Lung (tissue), 11 donors: ENCODE measurements at regions not wholly inside any gene's neighbourhood (a gene's known extent, or its start where the extent isn't known, plus 50 kb on each side); places are given as distances from the start of the nearest gene placed in this dataset.

Experiments
- ATAC-seq: fragments of 200-7000 bp; cut with Tn5 transposase; one replicate; pipeline ENCODE4 v1.9.1; 2020; ENCODE audit warnings: moderate number of reproducible peaks; ENCODE audit not compliant: insufficient read depth, low FRiP score
- DNase-seq, 3 donors: peaks; one replicate each; pipeline ENCODE4 v3.0.0-alpha.2; 2013 to 2017
- H3K27ac ChIP-seq, 2 donors: one replicate each; pipeline ENCODE4 v1.5.1; 2013; ENCODE audit warnings: mild to moderate bottlenecking in 2 of 2, moderate library complexity in 2 of 2, control low read depth in 1 of 2, inconsistent platforms in 1 of 2, low read depth in 1 of 2, low read length in 1 of 2
- H3K27me3 ChIP-seq, 3 donors: one replicate each; pipeline ENCODE4 v1.5.1; 2013; ENCODE audit warnings: low read length in 2 of 3; ENCODE audit not compliant: control insufficient read depth in 3 of 3, insufficient read depth in 3 of 3
- H3K36me3 ChIP-seq, 4 donors: one replicate each; pipeline ENCODE4 v1.5.1; 2013; ENCODE audit warnings: low read length in 4 of 4, mild to moderate bottlenecking in 1 of 4, moderate library complexity in 1 of 4; ENCODE audit not compliant: control insufficient read depth in 4 of 4, insufficient read depth in 4 of 4
- H3K4me1 ChIP-seq, 5 donors: one replicate each; pipeline ENCODE4 v1.5.1; 2013; ENCODE audit warnings: low read length in 5 of 5, mild to moderate bottlenecking in 2 of 5, moderate library complexity in 1 of 5; ENCODE audit not compliant: control insufficient read depth in 5 of 5, insufficient read depth in 5 of 5
- H3K4me3 ChIP-seq: one replicate; pipeline ENCODE4 v1.5.1; 2013; ENCODE audit warnings: mild to moderate bottlenecking, control low read depth, moderate library complexity
- H3K9ac ChIP-seq, 2 donors: one replicate each; pipeline ENCODE4 v1.5.1; 2013; ENCODE audit warnings: low read length in 2 of 2, control low read depth in 1 of 2; ENCODE audit not compliant: insufficient read depth in 1 of 2
- H3K9me3 ChIP-seq, 4 donors: one replicate each; pipeline ENCODE4 v1.5.1; 2013; ENCODE audit warnings: low read length in 3 of 4, mild to moderate bottlenecking in 1 of 4, moderate library complexity in 1 of 4; ENCODE audit not compliant: control insufficient read depth in 4 of 4, insufficient read depth in 3 of 4
- CTCF ChIP-seq: IDR thresholded peaks from 2 replicates; pipeline ENCODE4 v1.5.1; 2012; ENCODE audit warnings: mild to moderate bottlenecking; ENCODE audit errors: control extremely low read depth, extremely low read depth
- WGBS, 2 donors: extraction: QIAGEN DNeasy Blood & Tissue Kit; methylation state at CpG; one replicate each; pipeline ENCODE4 v1.1.7; 2013; 5-methylcytosine and 5-hydroxymethylcytosine counted together
- donor health status: control.
- donor health status: control.
- donor health status: Bipolar disorder and iron deficiency.
- donor health status: healthy.
- donor health status: DM: yes; HTN: yes; CAD: no.

DNA sequence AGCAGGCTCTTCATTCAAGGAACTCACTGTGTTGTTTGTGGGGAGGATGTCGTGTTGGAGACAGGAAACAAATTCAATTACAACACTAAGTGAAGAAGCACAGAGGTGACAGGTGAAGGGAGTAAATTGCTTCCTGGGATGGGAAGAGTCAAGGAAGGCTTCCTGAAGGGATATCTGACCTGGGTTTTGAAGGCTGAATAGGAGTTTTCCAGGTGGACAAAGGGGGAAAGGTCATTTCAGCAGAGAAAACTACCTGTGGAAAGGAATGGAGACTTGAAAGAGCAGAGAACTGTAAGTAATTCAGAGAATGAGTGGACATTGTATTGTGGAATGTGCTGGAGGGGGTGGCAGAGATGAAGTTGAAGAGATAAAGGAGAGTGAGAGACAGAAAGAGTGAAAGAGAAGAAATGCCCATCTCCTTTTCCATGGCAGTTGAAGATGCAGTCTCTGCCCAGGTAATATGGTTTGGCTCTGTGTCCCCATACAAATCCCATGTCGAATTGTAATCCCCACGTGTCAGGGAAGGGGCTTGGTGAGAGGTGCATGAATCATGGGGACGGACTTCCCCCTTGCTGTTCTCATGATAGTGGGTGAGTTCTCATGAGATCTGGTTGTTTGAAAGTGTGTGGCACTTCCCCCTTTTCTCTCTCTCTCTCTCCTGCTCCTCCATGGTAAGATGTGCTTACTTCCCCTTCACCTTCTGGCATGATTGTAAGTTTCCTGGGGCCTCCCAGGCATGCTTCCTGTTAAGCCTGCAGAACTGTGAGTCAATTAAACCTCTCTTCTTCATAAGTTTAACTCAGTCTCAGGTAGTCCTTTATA, 205.7 kb upstream of the BCOR start:
- DNase-seq (no peak), ATAC-seq (no peak)
- WGBS, 2 donors: 26 to 52% methylated on average over 4 of the region's 4 CpGs
- peaks cover 0 to 4% (median 0%) of the 10 kb centered on the region in 5 donors for H3K4me1 ChIP-seq
- H3K27me3 ChIP-seq: peaks cover 3 to 7% (median 6%) of the 10 kb centered on the region in 3 donors
- H3K4me3 ChIP-seq: no peak overlapping the region
- peaks cover 0 to 11% (median 0%) of the 10 kb centered on the region in 4 donors for H3K9me3 ChIP-seq
- no peak overlapping the region for H3K9ac ChIP-seq
- no peak for TF ChIP-seq CTCF
- no peak overlapping the region for H3K27ac ChIP-seq
- no peaks in the 10 kb centered on the region for H3K36me3 ChIP-seq

GRCh38 chrX:40300286-40300890, 202.6 kb upstream of the BCOR start:
- no peaks in the 10 kb centered on the region for H3K36me3 ChIP-seq
- H3K4me1 ChIP-seq: peaks cover 0 to 9% (median 0%) of the 10 kb centered on the region in 5 donors
- no peak for ATAC-seq
- H3K9ac ChIP-seq: no peak overlapping the region
- peaks cover 0 to 1% (median 0%) of the 10 kb centered on the region in 4 donors for H3K9me3 ChIP-seq
- no peak for TF ChIP-seq CTCF
- no peak overlapping the region for H3K4me3 ChIP-seq
- no peak for DNase-seq
- no peak overlapping the region for H3K27ac ChIP-seq
- peaks cover 3 to 6% (median 5%) of the 10 kb centered on the region in 3 donors for H3K27me3 ChIP-seq
- 87 to 97% methylated on average over 15 of the region's 15 CpGs for WGBS, 2 donors

DNA sequence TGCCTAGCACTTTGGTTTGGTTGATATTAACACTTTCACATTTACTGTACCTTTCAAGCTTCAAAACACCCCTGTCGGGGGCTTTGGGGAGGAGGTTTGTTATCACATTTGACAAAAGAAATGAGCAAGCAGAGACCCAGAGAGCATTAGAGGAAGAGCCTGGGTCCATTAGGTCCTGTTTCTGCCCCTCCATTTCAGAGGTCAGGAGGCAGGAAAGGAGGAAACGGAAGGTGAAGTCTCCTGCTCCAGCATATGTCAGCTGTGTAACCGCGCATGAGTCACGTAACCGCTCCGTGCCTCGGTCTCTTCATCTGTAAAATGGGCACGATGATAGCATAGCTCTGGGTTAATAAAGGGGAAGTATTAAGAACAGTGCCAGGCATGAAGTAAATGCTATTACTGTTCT, 201.9 kb upstream of the BCOR start:
- TF ChIP-seq CTCF: no peak
- no peaks in the 10 kb centered on the region for H3K36me3 ChIP-seq
- no peak for ATAC-seq
- no peak for DNase-seq
- H3K4me1 ChIP-seq: peaks cover 0 to 9% (median 0%) of the 10 kb centered on the region in 5 donors
- H3K4me3 ChIP-seq: no peak overlapping the region
- H3K27ac ChIP-seq: no peak overlapping the region
- H3K27me3 ChIP-seq: peaks cover 3 to 6% (median 5%) of the 10 kb centered on the region in 3 donors
- 73 to 78% methylated on average over 6 to 9 of the region's 9 CpGs for WGBS, 2 donors
- no peaks in the 10 kb centered on the region for H3K9me3 ChIP-seq
- H3K9ac ChIP-seq: no peak overlapping the region
